Stimulated activated CD8-positive, alpha-beta memory T cell treated with anti-CD3 and anti-CD28 coated beads, Interleukin-7, amount 100 ng/mL, for 4 hours (primary cell): ENCODE measurements at regions not wholly inside any gene's neighbourhood (a gene's known extent, or its start where the extent isn't known, plus 50 kb on each side); places are given as distances from the start of the nearest gene placed in this dataset.
"Not testable (repeated sequence)": the region's sequence is repeated elsewhere in the genome, so short reads cannot be mapped to it uniquely, and the experiment has no call there.

Experiments
- DNase-seq, 2 donors: peaks; one replicate each; pipeline ENCODE4 v3.0.0-alpha.2; 2020; ENCODE audit warnings: low read depth in 2 of 2

DNA sequence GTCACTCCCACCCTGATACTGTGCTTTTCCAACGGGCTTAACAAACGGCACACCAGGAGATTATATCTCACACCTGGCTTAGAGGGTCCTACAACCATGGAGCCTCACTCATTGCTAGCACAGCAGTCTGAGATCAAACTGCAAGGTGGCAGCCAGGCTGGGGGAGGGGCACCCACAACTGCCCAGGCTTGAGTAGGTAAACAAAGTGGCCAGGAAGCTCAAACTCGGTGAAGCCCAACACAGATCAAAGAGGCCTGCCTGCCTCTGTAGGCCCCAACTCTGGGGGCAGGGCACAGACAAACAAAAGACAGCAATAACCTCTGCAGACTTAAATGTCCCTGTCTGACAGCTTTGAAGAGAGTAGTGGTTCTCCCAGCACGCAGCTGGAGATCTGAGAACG, 1022.6 kb downstream of the RAB28 start:
- not testable (repeated sequence) for DNase-seq

DNA sequence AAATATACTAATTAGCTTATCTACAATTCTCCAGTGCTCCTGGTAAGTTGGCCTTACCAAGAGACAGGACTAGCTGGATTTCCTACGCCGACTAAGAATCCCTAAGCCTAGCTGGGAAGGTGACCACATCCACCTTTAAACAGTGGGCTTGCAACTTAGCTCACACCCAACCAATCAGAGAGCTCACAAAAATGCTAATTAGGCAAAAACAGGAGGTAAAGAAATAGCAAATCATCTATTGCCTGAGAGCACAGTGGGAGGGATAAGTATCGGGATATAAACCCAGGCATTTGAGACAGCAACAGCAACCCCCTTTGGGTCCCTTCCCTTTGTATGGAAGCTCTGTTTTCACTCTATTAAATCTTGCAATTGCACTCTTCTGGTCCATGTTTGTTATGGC, 1025.0 kb downstream of the RAB28 start:
- no peak for DNase-seq

DNA sequence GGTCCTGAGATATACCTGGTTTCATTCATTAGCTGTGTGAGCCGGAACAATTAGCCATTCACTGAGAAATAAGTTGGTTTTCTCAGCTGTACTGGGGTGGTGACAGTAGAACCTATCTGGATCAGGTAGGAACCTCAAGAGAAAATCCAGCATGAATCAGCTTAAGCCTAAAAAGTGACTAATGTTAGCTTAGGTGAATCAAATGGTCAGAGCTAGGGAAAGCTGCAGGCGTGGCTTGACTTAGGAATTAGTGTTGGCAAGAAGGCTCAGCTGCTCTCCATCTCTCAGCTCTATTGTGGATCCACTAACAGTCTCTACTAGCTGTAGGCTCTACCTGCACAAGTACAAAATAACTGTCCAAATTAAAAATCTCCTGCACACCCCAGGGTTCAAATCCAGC, 1025.5 kb downstream of the RAB28 start:
- no peak for DNase-seq

DNA sequence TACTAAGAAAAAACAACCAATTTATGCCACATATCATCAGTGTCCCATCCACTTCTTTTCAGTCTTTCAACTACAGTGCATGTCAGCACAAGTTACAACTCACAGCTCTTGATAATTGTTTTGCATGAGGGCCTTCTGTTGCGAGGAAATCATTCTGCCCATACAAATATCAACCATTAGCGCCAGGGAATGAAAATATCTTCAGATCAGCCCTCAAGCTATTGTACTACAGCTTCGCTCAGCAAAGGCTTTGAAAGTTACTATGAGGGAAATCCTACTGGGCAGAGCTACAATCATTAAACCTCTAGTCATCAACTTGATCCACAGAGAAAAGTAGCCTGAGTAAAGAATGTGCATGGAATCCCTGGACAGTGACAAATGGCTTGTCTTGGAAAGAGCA, 1023.6 kb upstream of the HS3ST1 start:
- DNase-seq = no peak

DNA sequence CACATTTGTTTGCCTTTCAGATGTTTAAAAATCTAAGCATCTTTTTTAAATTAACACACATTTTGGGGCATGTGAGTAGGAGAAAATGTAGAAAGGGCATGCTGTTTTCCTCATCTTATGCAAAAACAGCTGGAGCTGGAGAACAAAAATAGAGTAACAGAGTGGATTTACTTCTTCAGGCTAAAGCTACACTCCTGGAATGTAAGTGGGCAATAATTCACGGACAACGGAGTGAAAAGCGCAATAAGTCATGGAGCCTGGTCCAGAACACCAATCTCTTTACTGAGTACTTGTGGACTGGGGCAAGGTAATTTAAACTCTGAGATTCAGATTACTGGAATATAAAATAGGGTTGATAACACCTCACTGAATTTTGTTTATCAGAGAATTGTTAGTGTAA, 1018.8 kb upstream of the HS3ST1 start:
- no peak for DNase-seq

DNA sequence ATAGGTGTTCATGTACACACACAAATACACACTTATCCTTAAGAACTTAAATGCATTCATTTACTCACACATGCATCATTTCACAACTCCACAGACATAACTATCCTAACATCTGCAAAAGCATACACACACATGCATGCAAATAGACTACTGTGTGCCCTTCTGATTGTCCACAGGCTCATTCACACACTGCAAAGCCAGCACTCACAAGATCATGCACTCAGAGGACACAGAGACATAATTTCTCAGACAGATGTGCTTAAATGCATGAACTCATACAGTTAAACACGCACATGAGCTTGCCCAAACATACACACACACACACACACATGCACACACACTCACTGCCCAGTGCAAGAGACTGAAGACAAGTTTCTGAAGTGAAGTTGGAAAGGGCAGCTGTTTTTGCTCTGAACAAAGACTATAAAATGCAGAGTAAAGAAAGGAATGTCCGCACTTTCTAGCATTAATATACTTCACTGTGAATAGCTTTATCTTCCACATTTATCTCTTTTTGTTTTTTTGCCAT, 1018.0 kb upstream of the HS3ST1 start:
- no peak for DNase-seq

DNA sequence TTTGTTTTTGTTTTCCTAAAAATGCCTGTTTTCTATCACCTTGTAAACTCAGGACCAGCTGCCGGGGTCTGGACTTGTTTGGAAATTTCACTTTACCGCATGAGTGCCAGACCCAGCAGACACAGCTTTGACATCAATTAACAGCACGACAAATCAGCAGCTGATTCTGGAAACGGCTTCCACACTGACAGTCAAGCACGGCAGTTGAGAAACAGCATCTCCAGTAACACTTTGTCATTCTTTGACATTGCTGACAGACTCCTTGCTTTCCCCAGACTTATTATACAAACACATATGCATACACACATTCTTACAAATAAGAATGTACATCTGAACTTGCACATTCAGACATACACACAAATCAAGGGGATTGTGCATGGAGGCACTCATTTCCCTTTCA, 1017.6 kb upstream of the HS3ST1 start:
- DNase-seq = no peak

DNA sequence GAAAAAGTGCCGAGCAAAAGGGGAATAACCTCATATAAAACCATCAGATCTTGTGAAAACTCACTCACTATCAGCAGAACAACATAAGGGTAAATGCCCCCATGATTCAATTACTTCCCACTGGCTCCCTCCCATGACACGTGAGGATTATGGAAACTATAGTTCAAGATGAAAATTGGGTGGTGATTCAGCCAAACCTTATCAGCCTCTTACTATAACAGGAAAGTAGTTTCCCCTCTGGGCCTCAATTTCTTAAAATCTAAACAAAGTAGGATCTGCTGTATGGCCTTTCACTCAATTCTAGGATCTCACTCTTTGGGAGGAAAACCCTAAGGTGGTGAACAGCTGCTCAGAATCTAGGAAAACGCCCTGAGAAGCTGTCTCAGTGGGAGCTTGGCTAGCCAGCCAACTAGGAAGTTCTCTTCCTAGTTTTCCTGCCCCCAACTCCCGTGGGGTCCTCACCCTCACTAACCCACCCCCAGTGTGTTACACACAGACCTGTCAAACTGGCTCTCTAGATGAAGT, 1017.1 kb upstream of the HS3ST1 start:
- no peak for DNase-seq

DNA sequence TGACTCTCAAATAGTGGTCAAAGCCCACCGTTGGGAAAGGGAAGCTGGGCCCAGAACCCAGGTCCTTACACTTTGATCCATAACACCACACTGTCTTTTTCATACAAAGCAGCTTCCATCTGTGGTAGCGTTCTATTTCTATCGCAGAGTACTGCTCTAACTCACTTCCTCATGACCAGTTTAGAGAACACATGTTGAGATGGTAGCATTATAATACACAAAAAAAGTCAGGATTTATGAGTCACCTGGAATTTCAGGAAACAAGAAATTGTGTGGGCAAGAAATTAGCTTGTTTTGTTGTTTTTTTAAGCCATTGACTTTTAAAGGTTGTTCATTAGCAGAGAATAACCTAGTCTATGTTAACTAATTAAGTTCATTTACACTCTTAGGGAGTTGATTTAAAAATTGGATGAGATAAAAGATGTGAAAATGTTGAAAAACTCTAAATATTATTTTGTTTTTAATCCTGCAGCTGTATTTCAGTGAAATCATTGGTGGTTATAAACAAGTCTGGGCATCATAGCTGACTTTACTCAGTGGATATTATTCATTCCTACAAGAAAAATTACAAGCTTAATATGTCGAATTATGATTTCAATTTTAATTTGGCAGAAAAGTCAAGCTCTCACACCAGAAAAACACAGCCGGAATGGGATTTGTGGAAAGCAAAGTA, 1011.1 kb upstream of the HS3ST1 start:
- DNase-seq = no peak

DNA sequence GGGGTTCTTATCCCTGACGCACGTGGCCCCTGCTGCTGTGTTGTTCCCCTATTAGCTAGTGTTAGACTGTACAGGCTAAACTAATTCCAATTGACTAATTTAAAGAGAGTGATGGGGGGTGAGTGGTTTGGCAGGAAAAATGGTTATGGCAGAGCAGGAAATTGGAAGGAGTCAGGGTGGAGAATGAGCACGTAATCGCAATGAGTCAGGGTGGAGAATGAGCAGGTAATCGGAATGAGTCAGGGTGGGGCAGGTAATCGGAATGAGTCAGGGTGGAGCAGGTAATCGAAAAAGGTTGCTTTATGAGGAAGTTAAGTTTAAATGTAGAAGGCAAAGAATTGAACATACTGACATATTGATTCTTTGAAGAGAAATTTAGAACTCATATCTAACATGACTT, 1002.6 kb upstream of the HS3ST1 start:
- DNase-seq = not testable (repeated sequence)

DNA sequence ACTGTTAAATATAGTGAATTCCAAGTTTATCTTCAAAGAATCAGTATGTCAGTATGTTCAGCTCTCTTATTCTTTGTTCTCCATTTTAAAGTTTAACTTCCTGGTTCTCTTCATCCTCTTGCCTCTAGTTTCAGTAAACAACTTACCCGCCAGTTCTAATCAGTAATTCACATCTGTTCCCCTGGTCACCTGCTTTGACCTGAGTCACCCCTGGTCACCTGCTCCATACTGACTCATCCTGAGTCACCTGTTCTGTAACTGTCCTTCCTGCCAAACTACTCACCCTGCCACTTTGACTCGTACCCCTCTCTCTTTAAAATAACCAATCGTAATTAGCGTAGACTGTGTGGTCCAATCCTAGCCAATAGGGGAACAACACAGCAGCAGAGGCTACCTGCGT, 992.7 kb upstream of the HS3ST1 start:
- no peak for DNase-seq

DNA sequence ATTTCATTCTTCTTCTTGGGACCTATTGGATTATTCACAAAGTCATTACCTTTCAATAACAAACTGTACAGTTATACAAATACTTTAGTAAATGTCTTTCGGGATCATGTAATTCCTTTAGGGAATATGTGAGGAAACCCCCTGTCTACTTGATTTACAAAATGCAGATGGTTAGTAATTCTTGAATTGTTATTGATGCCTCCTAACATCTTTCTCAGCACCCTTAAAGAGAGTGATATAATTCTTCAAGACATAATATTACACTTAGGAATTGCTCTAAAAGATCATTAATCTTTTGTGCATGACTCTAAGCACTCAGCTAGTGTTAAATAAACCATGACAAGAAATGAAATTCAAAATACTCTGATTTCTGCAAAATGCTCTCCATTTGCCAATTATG, 988.1 kb upstream of the HS3ST1 start:
- no peak for DNase-seq

DNA sequence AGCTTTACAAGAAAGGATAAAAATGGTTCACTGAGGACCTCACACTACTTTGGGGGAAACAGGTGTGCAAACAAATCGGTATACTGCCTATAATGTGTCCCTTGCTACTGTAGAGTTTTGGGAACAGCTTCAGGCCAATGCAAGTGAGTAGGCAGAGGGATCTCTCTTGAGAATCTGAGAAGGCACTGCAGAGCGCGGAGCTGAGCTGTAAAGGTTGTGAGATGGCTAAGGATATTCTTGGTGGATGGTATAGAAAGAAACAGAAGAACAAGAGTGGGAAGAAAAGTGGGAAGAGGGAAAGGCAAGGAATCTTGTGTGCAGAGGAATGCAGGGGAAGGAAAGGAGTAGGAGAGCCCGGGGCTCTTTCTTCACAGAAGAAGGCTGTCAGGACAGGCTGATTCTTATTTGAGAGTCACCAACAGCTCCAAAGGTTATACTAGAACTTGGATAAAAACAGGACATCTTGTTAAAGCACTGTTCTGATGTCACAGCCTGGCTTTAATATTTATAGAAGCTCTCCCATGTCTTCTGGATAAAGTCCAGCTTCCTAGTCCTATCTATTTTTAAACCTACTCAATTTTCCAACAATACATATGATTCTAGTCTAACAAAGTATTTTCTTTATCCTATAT, 985.6 kb upstream of the HS3ST1 start:
- DNase-seq = no peak

DNA sequence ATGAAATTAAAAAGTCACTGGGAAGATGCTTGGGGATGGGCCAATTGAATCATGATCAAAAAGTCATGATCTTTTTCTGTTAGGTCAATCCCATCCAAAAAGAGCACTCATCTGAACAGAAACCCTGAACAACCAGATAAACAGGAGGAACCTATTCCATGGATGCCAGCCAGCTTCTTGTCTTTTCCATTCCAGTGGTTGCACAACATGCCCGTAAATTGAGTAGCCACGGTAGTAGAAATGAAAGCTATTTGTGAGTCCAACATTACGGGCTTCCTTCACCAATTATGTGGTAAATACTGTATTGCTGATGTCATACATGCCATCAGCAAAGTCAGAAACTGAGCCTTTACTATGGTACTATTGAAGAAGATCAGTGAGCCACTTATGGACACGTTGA, 982.4 kb upstream of the HS3ST1 start:
- DNase-seq = no peak

DNA sequence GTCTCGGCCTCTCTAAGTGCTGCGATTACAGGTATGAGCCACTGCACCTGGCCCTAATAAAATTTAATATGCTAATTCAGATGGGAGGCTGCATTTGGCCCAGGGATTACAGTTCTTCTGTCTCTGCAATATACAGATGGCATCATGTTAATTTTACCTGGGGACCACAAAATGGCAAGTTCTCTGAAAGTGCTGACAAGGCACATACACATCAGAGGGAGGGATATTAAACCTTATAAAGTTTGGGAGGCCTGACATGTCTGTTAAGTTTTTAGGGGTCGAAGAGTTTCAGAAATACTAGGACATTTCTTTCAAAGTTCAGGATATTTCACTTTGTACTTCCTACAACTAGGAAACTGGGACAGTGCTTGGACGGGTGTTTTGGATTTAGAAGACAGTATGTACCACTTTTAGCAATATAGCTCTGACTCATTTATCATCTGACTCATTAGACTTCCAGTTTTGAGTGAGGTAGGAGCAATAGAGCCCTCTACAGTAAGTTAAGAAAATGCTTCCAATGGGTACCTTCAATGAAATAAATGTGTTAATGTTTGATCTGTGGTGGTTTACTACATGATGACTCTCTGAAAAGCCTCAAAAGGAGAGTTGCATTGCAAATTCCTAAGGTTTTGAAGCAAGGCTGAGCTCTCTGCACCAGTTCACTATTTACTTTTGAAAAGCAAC, 981.0 kb upstream of the HS3ST1 start:
- DNase-seq = no peak

DNA sequence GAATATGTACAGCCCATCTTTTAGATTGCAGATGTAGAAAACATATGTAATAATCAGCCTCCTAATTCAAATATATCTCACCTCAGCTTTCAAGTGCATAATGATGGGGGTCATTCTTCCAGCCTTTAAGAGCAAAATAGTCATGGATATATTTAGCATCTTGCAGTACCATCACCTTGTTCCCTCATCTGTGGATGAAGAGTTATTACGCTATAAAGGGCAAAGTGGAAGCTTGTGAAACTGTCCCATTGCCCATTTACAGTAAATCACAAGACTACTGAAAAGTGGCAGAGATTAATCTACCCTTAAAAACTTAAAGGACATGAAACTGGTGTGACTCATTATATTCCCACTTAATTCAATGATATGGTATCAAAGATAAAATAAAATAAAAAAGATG, 979.7 kb upstream of the HS3ST1 start:
- no peak for DNase-seq

DNA sequence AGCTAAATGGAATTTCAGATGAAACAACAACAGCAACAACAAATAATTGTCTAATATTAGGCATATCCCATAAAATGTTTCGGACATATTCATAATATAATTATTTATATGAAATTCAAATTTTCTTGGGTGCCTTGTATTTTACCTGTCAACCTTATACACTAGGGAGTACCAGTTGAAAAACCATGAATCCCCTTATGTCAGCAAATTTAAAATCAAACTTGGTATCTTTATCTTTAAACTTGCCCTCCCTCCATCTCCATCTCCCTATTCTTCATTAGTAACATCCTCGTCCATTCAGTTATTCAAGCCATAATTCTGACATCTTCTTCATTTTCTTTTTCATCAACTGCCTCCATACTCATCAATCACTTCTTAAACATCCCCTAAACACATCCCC, 974.5 kb upstream of the HS3ST1 start:
- no peak for DNase-seq

DNA sequence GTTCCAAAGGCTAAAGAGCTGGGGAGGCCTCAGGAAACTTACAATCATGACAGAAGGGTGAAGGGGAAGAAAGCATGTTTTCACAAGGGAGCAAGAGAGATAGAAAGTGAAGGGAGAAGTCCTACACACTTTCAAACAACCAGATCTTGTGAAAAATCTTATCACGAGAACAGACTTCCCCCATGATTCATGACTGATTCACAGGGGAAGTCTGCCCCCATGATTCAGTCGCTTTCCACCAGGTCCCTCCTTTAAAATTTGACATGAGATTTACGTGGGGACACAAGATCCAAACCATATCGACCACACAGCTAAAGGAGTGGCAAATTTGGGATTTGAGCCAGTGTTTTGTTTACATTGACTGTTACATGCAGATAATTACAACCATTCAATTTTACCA, 971.1 kb upstream of the HS3ST1 start:
- DNase-seq = no peak

DNA sequence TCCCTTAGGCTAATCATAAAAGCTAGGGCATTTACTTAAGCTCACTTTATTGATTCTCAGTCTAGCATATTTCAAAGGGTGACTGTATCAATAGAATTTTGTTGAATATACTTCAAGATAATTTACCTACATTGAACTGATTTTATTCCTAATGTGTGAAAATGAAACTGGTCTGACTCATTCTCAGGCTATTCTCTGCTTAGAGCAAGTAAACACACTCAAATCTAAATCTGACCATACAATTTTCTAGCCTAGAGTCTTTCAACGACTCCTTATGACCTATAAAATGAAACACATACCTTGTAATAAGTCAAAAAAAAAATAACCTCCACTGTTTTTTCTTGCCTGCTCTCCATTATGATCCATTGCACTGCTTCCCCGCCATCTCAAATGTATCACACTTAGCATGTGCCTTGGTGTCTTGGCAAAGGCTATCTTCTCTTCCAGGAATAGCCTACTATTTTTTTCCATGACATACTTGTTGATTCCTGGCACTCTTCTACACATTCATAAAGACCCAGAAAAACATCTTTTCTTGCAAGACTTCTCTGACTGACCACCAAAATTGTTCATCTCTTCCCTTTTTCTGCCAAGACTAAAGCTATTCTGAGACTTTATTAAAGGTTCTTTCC, 965.1 kb upstream of the HS3ST1 start:
- DNase-seq = no peak

DNA sequence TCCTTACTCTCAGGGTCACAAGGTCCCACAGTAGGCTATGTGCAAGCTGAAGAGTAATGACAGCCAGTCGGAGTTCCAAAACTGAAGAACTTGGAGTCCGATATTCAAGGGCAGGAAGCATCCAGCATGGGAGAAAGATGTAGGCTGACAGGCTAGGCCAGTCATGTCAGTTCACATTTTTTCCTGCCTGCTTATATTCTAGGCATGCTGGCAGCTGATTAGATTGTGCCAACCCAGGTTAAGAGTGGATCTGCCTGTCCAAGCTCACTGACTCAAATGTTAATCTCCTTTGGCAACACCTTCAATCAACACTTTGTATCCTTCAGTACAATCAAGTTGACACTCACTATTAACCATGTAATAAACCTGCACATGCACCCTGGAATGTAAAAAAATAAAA, 960.9 kb upstream of the HS3ST1 start:
- DNase-seq = no peak

DNA sequence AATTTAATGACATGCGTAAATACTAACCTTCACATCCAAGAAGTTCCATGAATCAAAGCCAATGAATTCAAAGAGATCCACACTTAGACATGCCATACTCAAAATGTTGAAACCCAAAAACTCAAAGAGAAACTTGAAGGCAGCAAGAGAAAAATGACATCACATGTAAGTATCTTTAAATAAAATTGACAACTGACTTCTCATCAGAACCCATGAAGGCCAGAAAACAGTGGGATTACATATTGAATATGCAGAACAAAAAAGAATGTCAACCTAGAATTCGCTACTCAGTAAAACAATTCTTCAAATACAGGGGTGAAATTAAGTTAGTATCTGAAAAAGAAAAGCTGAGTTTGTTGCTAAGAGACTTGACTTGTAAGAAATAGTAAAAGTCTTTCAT, 953.9 kb upstream of the HS3ST1 start:
- no peak for DNase-seq

DNA sequence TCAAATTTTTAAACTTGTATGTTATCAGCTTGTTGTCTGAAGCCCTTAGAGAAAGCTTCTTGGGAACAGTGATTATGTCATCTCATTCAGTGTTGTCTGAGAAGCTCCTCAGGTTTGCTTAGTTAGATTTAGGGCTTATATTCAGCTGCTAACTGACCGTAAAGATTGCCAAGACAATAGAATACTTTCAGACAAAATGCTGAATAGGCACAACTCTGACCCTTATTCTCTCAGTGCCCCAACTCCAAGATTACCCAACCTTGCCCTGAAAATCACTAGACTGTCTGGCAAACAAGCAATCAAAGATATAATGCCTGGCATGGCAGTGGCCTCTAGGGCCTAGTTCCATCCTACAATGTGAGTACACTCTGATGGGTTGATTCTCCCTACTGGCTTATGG, 950.5 kb upstream of the HS3ST1 start:
- no peak for DNase-seq
